ENCODE measurements at regions not wholly inside any gene's neighbourhood (a gene's known extent, or its start where the extent isn't known, plus 50 kb on each side); places are given as distances from the start of the nearest gene placed in this dataset.

- Mint-ChIP-seq H3K4me3 (ENCODE audit: low read depth, unreplicated experiment) (no peak overlapping the region), H3K27me3 (ENCODE audit: unreplicated experiment) (peaks cover 43% of the 10 kb centered on the region), H3K9me3 (ENCODE audit: low read depth, unreplicated experiment) (peaks cover 4% of the 10 kb centered on the region), H3K4me1 (ENCODE audit: low read depth, unreplicated experiment) (no peaks in the 10 kb centered on the region), H3K36me3 (ENCODE audit: insufficient read depth, unreplicated experiment) (no peaks in the 10 kb centered on the region), H3K27ac (ENCODE audit: unreplicated experiment) (no peak overlapping the region)
- BruUV-seq (replicated peaks) = no TSS peak
- DNase-seq = no peak
- CTCF ChIA-PET = no interaction called here
- TF ChIP-seq CTCF (IDR thresholded peaks at IDR 0.05; ENCODE audit: unreplicated experiment) = no peak
- intact Hi-C loops (cut with micrococcal nuclease; ENCODE audit: unreplicated experiment) = no loop called here
Measured at GRCh38 chr19:30162718-30163117, 209.5 kb upstream of the ZNF536 start.

GRCh38 chr19:30163663-30164062 is 208.5 kb upstream of the ZNF536 start:
- no peak for TF ChIP-seq CTCF (IDR thresholded peaks at IDR 0.05; ENCODE audit: unreplicated experiment)

GRCh38 chr19:30165228-30165813 is 206.9 kb upstream of the ZNF536 start:
- no peak for DNase-seq
- no TSS peak for BruUV-seq (replicated peaks)
- CTCF ChIA-PET = no interaction called here
- TF ChIP-seq CTCF (IDR thresholded peaks at IDR 0.05; ENCODE audit: unreplicated experiment) = no peak
- H3K27me3 Mint-ChIP-seq (ENCODE audit: unreplicated experiment) = peaks cover 36% of the 10 kb centered on the region
- no peak overlapping the region for H3K27ac Mint-ChIP-seq (ENCODE audit: unreplicated experiment)
- intact Hi-C loops (cut with micrococcal nuclease; ENCODE audit: unreplicated experiment) = no loop called here
- H3K4me3 Mint-ChIP-seq (ENCODE audit: low read depth, unreplicated experiment) = no peak overlapping the region
- H3K9me3 Mint-ChIP-seq (ENCODE audit: low read depth, unreplicated experiment) = peaks cover 4% of the 10 kb centered on the region
- no peaks in the 10 kb centered on the region for H3K4me1 Mint-ChIP-seq (ENCODE audit: low read depth, unreplicated experiment)
- H3K36me3 Mint-ChIP-seq (ENCODE audit: insufficient read depth, unreplicated experiment) = no peaks in the 10 kb centered on the region

More at GRCh38 chr19:30163663-30164062, 208.5 kb upstream of the ZNF536 start:
- no peak for DNase-seq
- Mint-ChIP-seq H3K36me3 (ENCODE audit: insufficient read depth, unreplicated experiment) (no peaks in the 10 kb centered on the region), H3K4me1 (ENCODE audit: low read depth, unreplicated experiment) (no peaks in the 10 kb centered on the region), H3K27me3 (ENCODE audit: unreplicated experiment) (peaks cover 43% of the 10 kb centered on the region), H3K4me3 (ENCODE audit: low read depth, unreplicated experiment) (no peak overlapping the region), H3K27ac (ENCODE audit: unreplicated experiment) (no peak overlapping the region), H3K9me3 (ENCODE audit: low read depth, unreplicated experiment) (peaks cover 4% of the 10 kb centered on the region)
- intact Hi-C loops (cut with micrococcal nuclease; ENCODE audit: unreplicated experiment) = no loop called here
- BruUV-seq (replicated peaks) = no TSS peak
- CTCF ChIA-PET = no interaction called here

GRCh38 chr19:30167206-30167868 is 204.8 kb upstream of the ZNF536 start:
- BruUV-seq (replicated peaks) = no TSS peak

More at GRCh38 chr19:30167206-30167868, 204.8 kb upstream of the ZNF536 start:
- intact Hi-C loops (cut with micrococcal nuclease; ENCODE audit: unreplicated experiment) = no loop called here
- H3K4me3 Mint-ChIP-seq (ENCODE audit: low read depth, unreplicated experiment) = no peak overlapping the region
- no peak overlapping the region for H3K27ac Mint-ChIP-seq (ENCODE audit: unreplicated experiment)
- CTCF ChIA-PET = no interaction called here
- H3K36me3 Mint-ChIP-seq (ENCODE audit: insufficient read depth, unreplicated experiment) = no peaks in the 10 kb centered on the region
- DNase-seq = no peak
- peaks cover 18% of the 10 kb centered on the region for H3K27me3 Mint-ChIP-seq (ENCODE audit: unreplicated experiment)
- peaks cover 4% of the 10 kb centered on the region for H3K9me3 Mint-ChIP-seq (ENCODE audit: low read depth, unreplicated experiment)
- no peaks in the 10 kb centered on the region for H3K4me1 Mint-ChIP-seq (ENCODE audit: low read depth, unreplicated experiment)
- no peak for TF ChIP-seq CTCF (IDR thresholded peaks at IDR 0.05; ENCODE audit: unreplicated experiment)

All from Calu3 (cell line).